Left ventricle myocardium inferior (tissue), 1 donor: ENCODE measurements at regions not wholly inside any gene's neighbourhood (a gene's known extent, or its start where the extent isn't known, plus 50 kb on each side); places are given as distances from the start of the nearest gene placed in this dataset.

Experiments used
- DNase-seq: peaks from one replicate; pipeline ENCODE4 v3.0.0-alpha.2; 2020
- H3K27ac ChIP-seq: fragments of 200-600 bp; replicated peaks from 2 replicates; pipeline ENCODE4 v1.8.0; 2021
- H3K27me3 ChIP-seq: fragments of 200-600 bp; 2 replicates; pipeline ENCODE4 v1.8.0; 2021; ENCODE audit warnings: low read depth
- H3K36me3 ChIP-seq: fragments of 200-600 bp; 2 replicates; pipeline ENCODE4 v1.8.0; 2021
- H3K4me1 ChIP-seq: fragments of 200-600 bp; 2 replicates; pipeline ENCODE4 v1.8.0; 2021
- H3K4me3 ChIP-seq: fragments of 200-600 bp; 2 replicates; pipeline ENCODE4 v1.8.0; 2021; ENCODE audit warnings: mild to moderate bottlenecking, moderate library complexity
- H3K9me3 ChIP-seq: fragments of 200-600 bp; replicated peaks from 2 replicates; pipeline ENCODE4 v1.8.0; 2021
- intact Hi-C: fragments of 100-400 bp; cut with micrococcal nuclease; formaldehyde crosslinking; loops from one replicate; pipeline ENCODE4 v1.11.0; 2022
- TF ChIP-seq, protein P1 (sequence below): fragments of 200-600 bp; IDR thresholded peaks from 2 replicates; pipeline ENCODE4 v1.8.0; 2021; ENCODE audit warnings: antibody characterized with exemption, mild to moderate bottlenecking, borderline replicate concordance
- donor health status: DM: no; HTN: yes; CAD: no; lungs with severe emphysema.

DNA sequence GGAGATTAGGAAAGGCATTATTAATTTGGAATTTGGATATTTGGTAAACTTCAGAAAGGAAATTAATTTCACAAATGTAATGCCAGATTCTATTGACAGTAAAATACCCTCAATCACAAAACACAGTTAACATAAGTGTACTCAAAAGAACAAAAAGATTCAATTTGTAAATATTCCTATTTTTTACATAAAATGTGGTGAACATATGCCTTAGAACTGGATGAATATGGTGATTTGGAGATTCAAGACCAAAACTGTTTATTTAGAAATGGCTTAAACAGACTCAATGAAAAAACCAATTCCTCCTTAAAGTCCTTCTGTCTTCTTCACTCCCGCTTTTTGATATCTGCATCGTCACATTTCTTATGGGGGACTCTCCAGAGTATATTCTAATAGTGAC is 417.6 kb upstream of the TENM3 start:
- H3K9me3 ChIP-seq, result no peaks in the 10 kb centered on the region
- no peak overlapping the region for H3K27ac ChIP-seq
- H3K4me1 ChIP-seq, result peaks cover 4% of the 10 kb centered on the region
- intact Hi-C loops, result no loop called here
- no peaks in the 10 kb centered on the region for H3K36me3 ChIP-seq
- TF ChIP-seq, protein P1, sequence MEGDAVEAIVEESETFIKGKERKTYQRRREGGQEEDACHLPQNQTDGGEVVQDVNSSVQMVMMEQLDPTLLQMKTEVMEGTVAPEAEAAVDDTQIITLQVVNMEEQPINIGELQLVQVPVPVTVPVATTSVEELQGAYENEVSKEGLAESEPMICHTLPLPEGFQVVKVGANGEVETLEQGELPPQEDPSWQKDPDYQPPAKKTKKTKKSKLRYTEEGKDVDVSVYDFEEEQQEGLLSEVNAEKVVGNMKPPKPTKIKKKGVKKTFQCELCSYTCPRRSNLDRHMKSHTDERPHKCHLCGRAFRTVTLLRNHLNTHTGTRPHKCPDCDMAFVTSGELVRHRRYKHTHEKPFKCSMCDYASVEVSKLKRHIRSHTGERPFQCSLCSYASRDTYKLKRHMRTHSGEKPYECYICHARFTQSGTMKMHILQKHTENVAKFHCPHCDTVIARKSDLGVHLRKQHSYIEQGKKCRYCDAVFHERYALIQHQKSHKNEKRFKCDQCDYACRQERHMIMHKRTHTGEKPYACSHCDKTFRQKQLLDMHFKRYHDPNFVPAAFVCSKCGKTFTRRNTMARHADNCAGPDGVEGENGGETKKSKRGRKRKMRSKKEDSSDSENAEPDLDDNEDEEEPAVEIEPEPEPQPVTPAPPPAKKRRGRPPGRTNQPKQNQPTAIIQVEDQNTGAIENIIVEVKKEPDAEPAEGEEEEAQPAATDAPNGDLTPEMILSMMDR, result no peak
- no peak overlapping the region for H3K4me3 ChIP-seq
- H3K27me3 ChIP-seq, result peaks cover 63% of the 10 kb centered on the region
- DNase-seq, result no peak

DNA sequence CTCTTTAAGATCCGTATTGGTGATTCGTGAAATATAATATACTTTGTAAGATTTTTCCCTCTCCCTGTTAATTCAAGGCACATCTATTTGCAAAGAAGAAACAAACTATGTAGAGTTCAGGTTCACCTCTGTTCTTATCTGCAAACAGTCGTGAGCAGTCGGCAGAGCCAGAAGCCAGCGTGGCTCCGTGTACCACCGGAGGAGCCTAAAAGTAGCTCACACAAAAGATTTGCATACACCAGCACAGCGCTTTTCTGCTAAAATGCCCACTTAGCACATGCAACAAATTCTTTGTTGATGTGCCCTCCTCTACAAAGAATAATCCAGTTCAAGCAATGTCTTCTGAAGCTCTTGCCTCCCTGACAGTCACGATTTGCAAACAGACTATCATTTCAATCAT is 416.0 kb upstream of the TENM3 start:
- intact Hi-C loops, result no loop called here
- H3K27me3 ChIP-seq, result peaks cover 78% of the 10 kb centered on the region
- DNase-seq, result no peak
- peaks cover under 1% of the 10 kb centered on the region for H3K4me1 ChIP-seq
- H3K9me3 ChIP-seq, result no peaks in the 10 kb centered on the region
- H3K27ac ChIP-seq, result no peak overlapping the region
- no peaks in the 10 kb centered on the region for H3K36me3 ChIP-seq
- no peak overlapping the region for H3K4me3 ChIP-seq
- TF ChIP-seq, protein P1, result no peak

DNA sequence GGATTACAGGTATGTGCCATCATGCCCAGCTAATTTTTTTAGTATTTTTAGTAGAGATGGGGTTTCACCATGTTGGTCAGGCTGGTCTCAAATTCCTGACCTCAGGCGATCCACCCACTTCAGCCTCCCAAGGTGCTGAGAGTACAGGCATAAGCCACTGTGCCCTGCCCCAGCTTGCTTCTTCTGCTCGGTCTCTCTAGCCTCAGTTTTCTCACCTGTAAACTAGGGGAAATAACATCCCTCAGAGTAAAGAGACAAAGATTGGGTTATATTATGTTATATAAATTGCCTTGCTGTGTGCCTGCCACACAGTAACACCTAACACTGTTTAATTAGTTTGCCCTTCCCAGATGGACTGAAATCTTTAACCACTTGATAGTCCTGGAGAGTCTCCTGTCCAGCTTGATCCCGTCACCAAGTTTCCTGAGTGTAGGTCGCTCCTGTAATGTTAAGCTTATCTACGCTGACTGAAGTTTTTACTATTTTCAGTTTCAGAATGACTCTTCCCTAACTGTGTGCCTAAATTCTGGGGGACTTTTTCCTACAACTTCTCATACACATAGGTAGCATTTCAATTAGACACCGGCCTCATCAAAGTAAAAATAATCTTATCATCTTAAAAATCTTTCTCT is 412.7 kb upstream of the TENM3 start:
- intact Hi-C loops, result no loop called here

DNA sequence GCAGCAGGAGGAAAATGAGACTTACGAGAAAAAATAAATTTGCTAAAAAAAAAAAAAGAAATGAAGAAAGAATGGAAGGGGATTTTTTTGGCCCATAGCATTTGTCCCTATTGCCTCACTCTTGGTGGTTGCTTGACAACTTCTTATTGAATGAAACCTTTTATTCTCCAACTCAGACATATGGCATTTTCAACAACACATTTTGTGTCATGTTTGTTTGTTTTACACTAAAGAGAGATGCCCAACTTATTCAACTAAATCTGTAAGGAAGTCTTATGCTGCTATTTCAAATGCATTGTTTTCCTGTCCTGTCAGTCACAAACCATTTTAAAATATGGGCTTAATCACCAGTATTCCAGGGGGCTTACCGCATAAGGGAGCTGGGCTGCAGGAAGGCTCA is 409.1 kb upstream of the TENM3 start:
- Histone ChIP-seq H3K9me3 (no peaks in the 10 kb centered on the region), H3K27me3 (peaks cover 47% of the 10 kb centered on the region), H3K4me1 (no peaks in the 10 kb centered on the region), H3K36me3 (no peaks in the 10 kb centered on the region), H3K4me3 (no peak overlapping the region), H3K27ac (no peak overlapping the region)
- TF ChIP-seq, protein P1, result no peak
- no peak for DNase-seq
- intact Hi-C loops, result no loop called here

More for the DNA sequence above, 412.7 kb upstream of the TENM3 start:
- H3K4me1 ChIP-seq, result no peaks in the 10 kb centered on the region
- no peaks in the 10 kb centered on the region for H3K9me3 ChIP-seq
- no peak overlapping the region for H3K4me3 ChIP-seq
- H3K36me3 ChIP-seq, result no peaks in the 10 kb centered on the region
- DNase-seq, result no peak
- peaks cover 81% of the 10 kb centered on the region for H3K27me3 ChIP-seq
- no peak overlapping the region for H3K27ac ChIP-seq
- TF ChIP-seq, protein P1, result no peak

DNA sequence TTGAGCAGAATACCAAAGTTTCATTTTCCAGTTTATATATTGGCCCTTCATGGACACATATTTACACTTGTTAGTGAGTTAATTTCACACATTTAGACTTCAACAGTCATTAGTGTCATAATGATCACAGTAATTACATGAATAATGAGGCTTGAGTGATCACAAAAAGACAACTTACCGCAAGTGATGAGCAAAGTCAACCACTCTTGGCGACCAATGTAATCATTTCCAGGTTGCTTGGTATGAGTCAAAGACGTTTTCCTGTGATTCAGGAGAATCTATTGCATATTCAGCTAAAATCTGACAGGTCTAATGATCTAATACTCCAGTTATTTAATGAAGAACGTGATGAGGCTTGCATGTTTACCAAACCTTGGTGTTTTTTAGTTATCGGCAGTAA is 407.9 kb upstream of the TENM3 start:
- DNase-seq, result no peak
- TF ChIP-seq, protein P1, result no peak
- intact Hi-C loops, result no loop called here

More for the DNA sequence above, 407.9 kb upstream of the TENM3 start:
- Histone ChIP-seq H3K27ac (no peak overlapping the region), H3K4me1 (no peaks in the 10 kb centered on the region), H3K9me3 (peaks cover 11% of the 10 kb centered on the region), H3K4me3 (no peak overlapping the region), H3K27me3 (peaks cover 36% of the 10 kb centered on the region), H3K36me3 (no peaks in the 10 kb centered on the region)
